ENCODE measurements at regions not wholly inside any gene's neighbourhood (a gene's known extent, or its start where the extent isn't known, plus 50 kb on each side); places are given as distances from the start of the nearest gene placed in this dataset.

- no peak overlapping the region for H3K4me2 ChIP-seq (ENCODE audit: low read depth, low read length)
- H3K9ac ChIP-seq (ENCODE audit: low read depth, low read length) = no peak overlapping the region
- dilution Hi-C loops (cut with HindIII; ENCODE audit: low sequenced_read_pairs, unreplicated experiment) = no loop called here
- no peak overlapping the region for H2BK5ac ChIP-seq (ENCODE audit: low read depth, low read length, poor library complexity, severe bottlenecking)
- H2AK9ac ChIP-seq (replicated peaks; ENCODE audit: low read depth, low read length, poor library complexity) = no peak overlapping the region
- TF ChIP-seq RAD21 (IDR thresholded peaks at IDR 0.05; ENCODE audit: low read length) (no peak), CHD1 (IDR thresholded peaks at IDR 0.05; ENCODE audit: low read depth, low read length) (no peak), USF2 (IDR thresholded peaks at IDR 0.05; ENCODE audit: low read depth, low read length) (no peak)
- ChIA-PET POLR2A (ENCODE audit: unreplicated experiment) (no interaction called here), CTCF (no interaction called here)
- no peak overlapping the region for H2BK15ac ChIP-seq (ENCODE audit: low read depth, low read length)
- H3K56ac ChIP-seq (ENCODE audit: extremely low read depth, insufficient read depth, low read length) = no peak overlapping the region
- H4K91ac ChIP-seq (ENCODE audit: insufficient read depth, low read depth, low read length) = no peak overlapping the region
- in situ Hi-C loops (cut with MboI; ENCODE audit: low sequenced_read_pairs) = no loop called here
- no peaks in the 10 kb centered on the region for H4K20me1 ChIP-seq (ENCODE audit: insufficient read depth, low read length)
- no peak overlapping the region for H4K8ac ChIP-seq (ENCODE audit: low read depth in 2 of 2, low read length in 2 of 2)
- H3K36me3 ChIP-seq (ENCODE audit: control insufficient read depth, insufficient read depth, low read length) = no peaks in the 10 kb centered on the region
- DNase-seq = no peak
- H3K4ac ChIP-seq (ENCODE audit: low read depth, low read length) = no peak overlapping the region
- no peak overlapping the region for H3K23ac ChIP-seq (ENCODE audit: low read depth, low read length)
- H2AK5ac ChIP-seq (ENCODE audit: low read depth, low read length) = no peak overlapping the region
- H3K18ac ChIP-seq (ENCODE audit: low read depth, low read length) = no peak overlapping the region
- H3K27me3 ChIP-seq (ENCODE audit: control insufficient read depth, insufficient read depth, low read length) = no peaks in the 10 kb centered on the region
- no peak overlapping the region for H2AFZ ChIP-seq (replicated peaks; ENCODE audit: low read length, poor library complexity)
- no peak overlapping the region for H3K4me3 ChIP-seq (ENCODE audit: insufficient read depth, low read depth, low read length)
- no peaks in the 10 kb centered on the region for H3K9me3 ChIP-seq (ENCODE audit: control insufficient read depth, insufficient read depth, low read length)
- no peak overlapping the region for H2BK120ac ChIP-seq (ENCODE audit: low read depth, low read length)
- no peak for ATAC-seq (ENCODE audit: low read depth)
- H3K79me1 ChIP-seq (ENCODE audit: low read depth in 1 of 2, low read length in 2 of 2) = no peaks in the 10 kb centered on the region
- no peak overlapping the region for H3K27ac ChIP-seq (ENCODE audit: insufficient read depth, low read length)
- BruUV-seq (replicated peaks) = no TSS peak
- H2BK20ac ChIP-seq (ENCODE audit: low read depth, low read length) = no peak overlapping the region
- intact Hi-C loops (cut with micrococcal nuclease) = no loop called here
- no peaks in the 10 kb centered on the region for H3K4me1 ChIP-seq (ENCODE audit: control insufficient read depth, insufficient read depth, low read length)
- no CpG with 5 or more reads among the region's 3 CpGs for WGBS, 2 experiments (ENCODE audit: extremely low coverage in 2 of 2, insufficient read length in 1 of 2)
- no peak overlapping the region for H4K5ac ChIP-seq (ENCODE audit: low read depth, low read length)
- H3K14ac ChIP-seq (replicated peaks; ENCODE audit: low read depth, low read length) = no peak overlapping the region
- no peaks in the 10 kb centered on the region for H3K9me1 ChIP-seq (ENCODE audit: insufficient read depth, low read length)
Observed at GRCh38 chr4:134089885-134090284, 111.7 kb downstream of the PABPC4L start.

All from IMR-90 (cell line).